ENCODE measurements at regions not wholly inside any gene's neighbourhood (a gene's known extent, or its start where the extent isn't known, plus 50 kb on each side); places are given as distances from the start of the nearest gene placed in this dataset.

GRCh38 chr5:36787365-36788093 is 89.0 kb upstream of the NIPBL start:
- H2AFZ ChIP-seq (ENCODE audit: low read length), result no peak overlapping the region
- H3K9ac ChIP-seq (ENCODE audit: low read length), result no peak overlapping the region
- H3K36me3 ChIP-seq (ENCODE audit: insufficient read depth, low read length), result no peaks in the 10 kb centered on the region
- H4K20me1 ChIP-seq (ENCODE audit: insufficient read depth, low read length), result no peaks in the 10 kb centered on the region
- no peaks in the 10 kb centered on the region for H3K79me2 ChIP-seq (ENCODE audit: insufficient read depth, low read length)
- H3K27me3 ChIP-seq (ENCODE audit: insufficient read depth, low read length), result 0 out of 2 replicates have a peak, but pooled peaks cover 4% of the 10 kb centered on the region
- TF ChIP-seq CTCF (IDR thresholded peaks at IDR 0.05; ENCODE audit: low read length), result no peak
- H3K9me3 ChIP-seq (ENCODE audit: low read length), result no peaks in the 10 kb centered on the region
- no peaks in the 10 kb centered on the region for H3F3A ChIP-seq (ENCODE audit: insufficient read depth, low read length)
- no peaks in the 10 kb centered on the region for H3K4me1 ChIP-seq (ENCODE audit: insufficient read depth, low read length, severe bottlenecking)
- no peak overlapping the region for H3K4me3 ChIP-seq (ENCODE audit: low read depth, low read length, poor library complexity, severe bottlenecking)
- no peak overlapping the region for H3K27ac ChIP-seq (ENCODE audit: low read depth, low read length, poor library complexity, severe bottlenecking)
- H3K4me2 ChIP-seq (ENCODE audit: low read length), result no peak overlapping the region
- H3K9me2 ChIP-seq (ENCODE audit: low read depth, low read length), result no peaks in the 10 kb centered on the region

- H3K9ac ChIP-seq (ENCODE audit: low read length), result no peak overlapping the region
- H3K27me3 ChIP-seq (ENCODE audit: insufficient read depth, low read length), result 0 out of 2 replicates have a peak, but pooled peaks cover 4% of the 10 kb centered on the region
- no peaks in the 10 kb centered on the region for H3K36me3 ChIP-seq (ENCODE audit: insufficient read depth, low read length)
- H3K4me3 ChIP-seq (ENCODE audit: low read depth, low read length, poor library complexity, severe bottlenecking), result no peak overlapping the region
- H3F3A ChIP-seq (ENCODE audit: insufficient read depth, low read length), result no peaks in the 10 kb centered on the region
- no peak overlapping the region for H2AFZ ChIP-seq (ENCODE audit: low read length)
- no peak overlapping the region for H3K27ac ChIP-seq (ENCODE audit: low read depth, low read length, poor library complexity, severe bottlenecking)
- H3K4me2 ChIP-seq (ENCODE audit: low read length), result no peak overlapping the region
- TF ChIP-seq CTCF (IDR thresholded peaks at IDR 0.05; ENCODE audit: low read length) (no peak), EZH2 (IDR thresholded peaks at IDR 0.05; ENCODE audit: borderline replicate concordance, low read length) (no peak)
- no peaks in the 10 kb centered on the region for H3K79me2 ChIP-seq (ENCODE audit: insufficient read depth, low read length)
- no peaks in the 10 kb centered on the region for H3K9me3 ChIP-seq (ENCODE audit: low read length)
- no peaks in the 10 kb centered on the region for H4K20me1 ChIP-seq (ENCODE audit: insufficient read depth, low read length)
- no peaks in the 10 kb centered on the region for H3K9me2 ChIP-seq (ENCODE audit: low read depth, low read length)
- H3K4me1 ChIP-seq (ENCODE audit: insufficient read depth, low read length, severe bottlenecking), result no peaks in the 10 kb centered on the region
Observed at GRCh38 chr5:36790847-36791246, 85.7 kb upstream of the NIPBL start.

GRCh38 chr5:36792560-36793180 is 83.9 kb upstream of the NIPBL start:
- Histone ChIP-seq H3K4me2 (ENCODE audit: low read length) (no peak overlapping the region), H3K4me3 (ENCODE audit: low read depth, low read length, poor library complexity, severe bottlenecking) (no peak overlapping the region), H3K9me3 (ENCODE audit: low read length) (no peaks in the 10 kb centered on the region), H3K9me2 (ENCODE audit: low read depth, low read length) (no peaks in the 10 kb centered on the region), H3K4me1 (ENCODE audit: insufficient read depth, low read length, severe bottlenecking) (no peaks in the 10 kb centered on the region), H3K36me3 (ENCODE audit: insufficient read depth, low read length) (no peaks in the 10 kb centered on the region), H3K9ac (ENCODE audit: low read length) (no peak overlapping the region), H3K27ac (ENCODE audit: low read depth, low read length, poor library complexity, severe bottlenecking) (no peak overlapping the region), H4K20me1 (ENCODE audit: insufficient read depth, low read length) (no peaks in the 10 kb centered on the region), H2AFZ (ENCODE audit: low read length) (no peak overlapping the region), H3K79me2 (ENCODE audit: insufficient read depth, low read length) (no peaks in the 10 kb centered on the region), H3K27me3 (ENCODE audit: insufficient read depth, low read length) (0 out of 2 replicates have a peak, but pooled peaks cover 4% of the 10 kb centered on the region), H3F3A (ENCODE audit: insufficient read depth, low read length) (no peaks in the 10 kb centered on the region)
- TF ChIP-seq EZH2 (IDR thresholded peaks at IDR 0.05; ENCODE audit: borderline replicate concordance, low read length), result no peak
- TF ChIP-seq CTCF (IDR thresholded peaks at IDR 0.05; ENCODE audit: low read length), result no peak
